BLaER1 (cell line): ENCODE measurements at regions not wholly inside any gene's neighbourhood (a gene's known extent, or its start where the extent isn't known, plus 50 kb on each side); places are given as distances from the start of the nearest gene placed in this dataset.

Source experiments
- H3K27ac ChIP-seq: shearing (Covaris generic); formaldehyde crosslinking; 2 replicates; pipeline ENCODE4 v1.8.1; 2022
- H3K27me3 ChIP-seq: shearing (Covaris generic); formaldehyde crosslinking; 2 replicates; pipeline ENCODE4 v1.8.1; 2022
- H3K36me3 ChIP-seq: shearing (Covaris generic); formaldehyde crosslinking; 2 replicates; pipeline ENCODE4 v1.8.1; 2022
- H3K4me1 ChIP-seq: shearing (Covaris generic); formaldehyde crosslinking; 2 replicates; pipeline ENCODE4 v1.8.1; 2022
- H3K4me2 ChIP-seq: shearing (Covaris generic); formaldehyde crosslinking; 2 replicates; pipeline ENCODE4 v1.8.1; 2022
- H3K4me3 ChIP-seq: shearing (Covaris generic); formaldehyde crosslinking; 2 replicates; pipeline ENCODE4 v1.8.1; 2022
- H3K9ac ChIP-seq: shearing (Covaris generic); formaldehyde crosslinking; 2 replicates; pipeline ENCODE4 v1.8.1; 2022
- H3K9me3 ChIP-seq: shearing (Covaris generic); formaldehyde crosslinking; 2 replicates; pipeline ENCODE4 v1.8.1; 2022
- H4K20me1 ChIP-seq: shearing (Covaris generic); formaldehyde crosslinking; 2 replicates; pipeline ENCODE4 v1.8.1; 2022
- Cebpa-rat ChIP-seq: shearing (Covaris generic); IDR thresholded peaks from 2 replicates; pipeline ENCODE4 v1.8.1; 2022

- H3K4me1 ChIP-seq, result peaks cover 12% of the 10 kb centered on the region
- H4K20me1 ChIP-seq, result no peaks in the 10 kb centered on the region
- no peak overlapping the region for H3K4me2 ChIP-seq
- H3K27ac ChIP-seq, result no peak overlapping the region
- H3K9me3 ChIP-seq, result no peaks in the 10 kb centered on the region
- no peaks in the 10 kb centered on the region for H3K36me3 ChIP-seq
- H3K4me3 ChIP-seq, result no peak overlapping the region
- TF ChIP-seq Cebpa-rat, result no peak
- H3K9ac ChIP-seq, result no peak overlapping the region
- peaks cover 3% of the 10 kb centered on the region; the same call in 1 of the 2 replicates for H3K27me3 ChIP-seq
These were observed 61.7 kb upstream of the ZMIZ1 start for GRCh38 chr10:79007018-79007417.

- Histone ChIP-seq H3K4me3 (no peak overlapping the region), H3K4me2 (no peak overlapping the region), H3K9ac (no peak overlapping the region), H3K4me1 (peaks cover 12% of the 10 kb centered on the region), H3K27me3 (peaks cover 3% of the 10 kb centered on the region; the same call in 1 of the 2 replicates), H3K36me3 (no peaks in the 10 kb centered on the region), H3K9me3 (no peaks in the 10 kb centered on the region), H4K20me1 (no peaks in the 10 kb centered on the region), H3K27ac (no peak overlapping the region)
- TF ChIP-seq Cebpa-rat, result no peak
These were observed 61.1 kb upstream of the ZMIZ1 start for GRCh38 chr10:79007421-79008319.

- H3K4me1 ChIP-seq, result peaks cover 12% of the 10 kb centered on the region
These were observed 59.6 kb upstream of the ZMIZ1 start for GRCh38 chr10:79009145-79009544.

GRCh38 chr10:79012567-79012966 lies 56.2 kb upstream of the ZMIZ1 start:
- Histone ChIP-seq H3K27ac (no peak overlapping the region), H3K4me3 (no peak overlapping the region), H3K4me2 (no peak overlapping the region), H3K4me1 (peaks cover 12% of the 10 kb centered on the region), H3K9ac (no peak overlapping the region), H4K20me1 (no peaks in the 10 kb centered on the region), H3K27me3 (no peaks in the 10 kb centered on the region), H3K9me3 (no peaks in the 10 kb centered on the region), H3K36me3 (no peaks in the 10 kb centered on the region)
- TF ChIP-seq Cebpa-rat, result no peak

More at GRCh38 chr10:79009145-79009544, 59.6 kb upstream of the ZMIZ1 start:
- Histone ChIP-seq H3K9me3 (no peaks in the 10 kb centered on the region), H3K4me2 (no peak overlapping the region), H3K27me3 (peaks cover 3% of the 10 kb centered on the region; the same call in 1 of the 2 replicates), H3K4me3 (no peak overlapping the region), H3K27ac (no peak overlapping the region), H4K20me1 (no peaks in the 10 kb centered on the region), H3K36me3 (no peaks in the 10 kb centered on the region), H3K9ac (no peak overlapping the region)
- TF ChIP-seq Cebpa-rat, result no peak

- Histone ChIP-seq H3K4me3 (no peak overlapping the region), H4K20me1 (no peaks in the 10 kb centered on the region), H3K4me2 (no peak overlapping the region), H3K9ac (no peak overlapping the region), H3K36me3 (no peaks in the 10 kb centered on the region), H3K27ac (no peak overlapping the region), H3K27me3 (no peaks in the 10 kb centered on the region), H3K4me1 (peaks cover 12% of the 10 kb centered on the region), H3K9me3 (no peaks in the 10 kb centered on the region)
- no peak for TF ChIP-seq Cebpa-rat
These were observed 55.3 kb upstream of the ZMIZ1 start for GRCh38 chr10:79013406-79013987.

GRCh38 chr10:79014796-79015195 lies 54.0 kb upstream of the ZMIZ1 start:
- H3K36me3 ChIP-seq, result no peaks in the 10 kb centered on the region
- H3K4me3 ChIP-seq, result no peak overlapping the region
- no peaks in the 10 kb centered on the region for H4K20me1 ChIP-seq
- H3K4me1 ChIP-seq, result peaks cover 12% of the 10 kb centered on the region
- no peak overlapping the region for H3K9ac ChIP-seq
- TF ChIP-seq Cebpa-rat, result no peak
- no peak overlapping the region for H3K27ac ChIP-seq
- no peak overlapping the region for H3K4me2 ChIP-seq
- no peaks in the 10 kb centered on the region for H3K9me3 ChIP-seq
- no peaks in the 10 kb centered on the region for H3K27me3 ChIP-seq

- H3K27me3 ChIP-seq, result no peaks in the 10 kb centered on the region
- H3K4me1 ChIP-seq, result peaks cover 3% of the 10 kb centered on the region
- H3K27ac ChIP-seq, result no peak overlapping the region
- no peak overlapping the region for H3K4me2 ChIP-seq
- H3K9me3 ChIP-seq, result no peaks in the 10 kb centered on the region
- H4K20me1 ChIP-seq, result no peaks in the 10 kb centered on the region
- H3K9ac ChIP-seq, result no peak overlapping the region
- no peak overlapping the region for H3K4me3 ChIP-seq
- no peak for TF ChIP-seq Cebpa-rat
- H3K36me3 ChIP-seq, result no peaks in the 10 kb centered on the region
These were observed 50.8 kb upstream of the ZMIZ1 start for GRCh38 chr10:79017882-79018520.

GRCh38 chr10:79018521-79019011 lies 50.2 kb upstream of the ZMIZ1 start:
- no peak overlapping the region for H3K4me2 ChIP-seq
- H3K36me3 ChIP-seq, result no peaks in the 10 kb centered on the region
- no peak overlapping the region for H3K27ac ChIP-seq
- TF ChIP-seq Cebpa-rat, result no peak
- H3K4me3 ChIP-seq, result no peak overlapping the region
- H3K9me3 ChIP-seq, result no peaks in the 10 kb centered on the region
- no peaks in the 10 kb centered on the region for H3K27me3 ChIP-seq
- no peak overlapping the region for H3K9ac ChIP-seq
- H3K4me1 ChIP-seq, result peaks cover 8% of the 10 kb centered on the region
- H4K20me1 ChIP-seq, result no peaks in the 10 kb centered on the region
